ENCODE measurements at regions not wholly inside any gene's neighbourhood (a gene's known extent, or its start where the extent isn't known, plus 50 kb on each side); places are given as distances from the start of the nearest gene placed in this dataset.

DNA sequence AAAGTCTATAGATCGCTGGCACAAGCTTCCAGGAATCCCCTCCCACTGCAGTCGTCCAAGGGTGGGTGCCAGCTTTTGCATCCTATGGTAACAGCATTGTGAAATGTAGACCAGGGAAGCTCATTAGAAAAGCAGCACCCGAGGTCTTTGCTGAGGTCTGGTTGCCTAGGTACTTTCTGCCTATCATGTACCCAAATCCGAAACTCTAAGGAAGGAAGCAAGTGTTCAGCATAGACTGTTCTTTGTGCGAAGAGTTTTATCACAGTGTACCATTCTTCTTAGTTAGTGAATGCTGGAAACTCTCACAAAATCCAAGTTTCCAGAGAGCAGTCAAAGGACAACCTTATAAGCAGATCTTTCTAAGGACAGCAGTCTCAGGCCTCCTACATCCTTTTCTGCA, 1532.7 kb upstream of the TMEM132C start:
- TF ChIP-seq POLR2A (IDR thresholded peaks at IDR 0.05) = no peak
- TF ChIP-seq, protein P1, sequence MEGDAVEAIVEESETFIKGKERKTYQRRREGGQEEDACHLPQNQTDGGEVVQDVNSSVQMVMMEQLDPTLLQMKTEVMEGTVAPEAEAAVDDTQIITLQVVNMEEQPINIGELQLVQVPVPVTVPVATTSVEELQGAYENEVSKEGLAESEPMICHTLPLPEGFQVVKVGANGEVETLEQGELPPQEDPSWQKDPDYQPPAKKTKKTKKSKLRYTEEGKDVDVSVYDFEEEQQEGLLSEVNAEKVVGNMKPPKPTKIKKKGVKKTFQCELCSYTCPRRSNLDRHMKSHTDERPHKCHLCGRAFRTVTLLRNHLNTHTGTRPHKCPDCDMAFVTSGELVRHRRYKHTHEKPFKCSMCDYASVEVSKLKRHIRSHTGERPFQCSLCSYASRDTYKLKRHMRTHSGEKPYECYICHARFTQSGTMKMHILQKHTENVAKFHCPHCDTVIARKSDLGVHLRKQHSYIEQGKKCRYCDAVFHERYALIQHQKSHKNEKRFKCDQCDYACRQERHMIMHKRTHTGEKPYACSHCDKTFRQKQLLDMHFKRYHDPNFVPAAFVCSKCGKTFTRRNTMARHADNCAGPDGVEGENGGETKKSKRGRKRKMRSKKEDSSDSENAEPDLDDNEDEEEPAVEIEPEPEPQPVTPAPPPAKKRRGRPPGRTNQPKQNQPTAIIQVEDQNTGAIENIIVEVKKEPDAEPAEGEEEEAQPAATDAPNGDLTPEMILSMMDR (IDR thresholded peaks at IDR 0.05) = no peak
- TF ChIP-seq EP300 (IDR thresholded peaks at IDR 0.05) = no peak

All from stomach (tissue), 4 donors.